NCI-H1436 treated with DMSO at 0.1 percent for 48 hours (cell line): ENCODE measurements at regions not wholly inside any gene's neighbourhood (a gene's known extent, or its start where the extent isn't known, plus 50 kb on each side); places are given as distances from the start of the nearest gene placed in this dataset.

ENCODE experiments used
- DNase-seq: peaks from one replicate; lab custom pipeline; 2025; lab: John Stamatoyannopoulos, UW

GRCh38 chr22:27441706-27442475 lies 359.7 kb downstream of the MN1 start:
- no peak for DNase-seq

GRCh38 chr22:27443306-27443705 lies 358.2 kb downstream of the MN1 start:
- no peak for DNase-seq

- DNase-seq = no peak
These were observed 355.7 kb downstream of the MN1 start for GRCh38 chr22:27445881-27446280.

GRCh38 chr22:27447289-27447688 lies 354.3 kb downstream of the MN1 start:
- DNase-seq = no peak

GRCh38 chr22:27450448-27450847 lies 351.1 kb downstream of the MN1 start:
- no peak for DNase-seq

GRCh38 chr22:27452245-27452644 lies 349.3 kb downstream of the MN1 start:
- no peak for DNase-seq

- no peak for DNase-seq
These were observed 348.6 kb downstream of the MN1 start for GRCh38 chr22:27452922-27453321.

- no peak for DNase-seq
These were observed 347.8 kb downstream of the MN1 start for GRCh38 chr22:27453725-27454124.

GRCh38 chr22:27454807-27455450 lies 346.6 kb downstream of the MN1 start:
- DNase-seq = no peak

- no peak for DNase-seq
These were observed 346.0 kb downstream of the MN1 start for GRCh38 chr22:27455526-27455925.

GRCh38 chr22:27456696-27457503 lies 344.7 kb downstream of the MN1 start:
- no peak for DNase-seq

GRCh38 chr22:27459999-27460398 lies 341.6 kb downstream of the MN1 start:
- DNase-seq = no peak

GRCh38 chr22:27460591-27461347 lies 340.8 kb downstream of the MN1 start:
- DNase-seq = no peak

- no peak for DNase-seq
These were observed 340.1 kb downstream of the MN1 start for GRCh38 chr22:27461470-27461869.

GRCh38 chr22:27462190-27462589 lies 339.4 kb downstream of the MN1 start:
- no peak for DNase-seq

- DNase-seq = no peak
These were observed 338.4 kb downstream of the MN1 start for GRCh38 chr22:27463121-27463660.

GRCh38 chr22:27466229-27466628 lies 335.3 kb downstream of the MN1 start:
- no peak for DNase-seq

- DNase-seq = no peak
These were observed 334.6 kb downstream of the MN1 start for GRCh38 chr22:27466778-27467438.

GRCh38 chr22:27467711-27468110 lies 333.8 kb downstream of the MN1 start:
- no peak for DNase-seq

GRCh38 chr22:27468712-27469111 lies 332.8 kb downstream of the MN1 start:
- no peak for DNase-seq

GRCh38 chr22:27470169-27470772 lies 331.3 kb downstream of the MN1 start:
- no peak for DNase-seq
